ENCODE measurements at regions not wholly inside any gene's neighbourhood (a gene's known extent, or its start where the extent isn't known, plus 50 kb on each side); places are given as distances from the start of the nearest gene placed in this dataset.

DNA sequence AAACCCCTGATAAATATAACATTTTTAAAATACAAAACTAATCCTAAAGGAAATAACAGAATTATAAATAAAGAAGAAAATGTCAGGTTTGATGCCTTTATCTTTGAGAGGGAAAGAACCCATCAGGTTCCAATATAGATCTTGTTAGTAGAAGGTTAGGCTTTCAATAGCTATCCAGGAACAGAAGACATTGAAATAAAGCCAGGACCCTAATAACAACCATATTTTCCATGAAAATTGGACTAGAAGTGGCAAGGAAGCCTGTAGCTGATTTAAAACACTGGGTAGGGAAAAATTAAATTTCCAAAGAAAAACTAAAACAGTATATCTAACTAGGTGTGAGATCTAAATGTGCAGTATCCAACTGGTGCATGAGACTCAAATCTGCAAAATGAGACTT is 185.2 kb upstream of the STXBP5 start:
- TF ChIP-seq, protein P1, sequence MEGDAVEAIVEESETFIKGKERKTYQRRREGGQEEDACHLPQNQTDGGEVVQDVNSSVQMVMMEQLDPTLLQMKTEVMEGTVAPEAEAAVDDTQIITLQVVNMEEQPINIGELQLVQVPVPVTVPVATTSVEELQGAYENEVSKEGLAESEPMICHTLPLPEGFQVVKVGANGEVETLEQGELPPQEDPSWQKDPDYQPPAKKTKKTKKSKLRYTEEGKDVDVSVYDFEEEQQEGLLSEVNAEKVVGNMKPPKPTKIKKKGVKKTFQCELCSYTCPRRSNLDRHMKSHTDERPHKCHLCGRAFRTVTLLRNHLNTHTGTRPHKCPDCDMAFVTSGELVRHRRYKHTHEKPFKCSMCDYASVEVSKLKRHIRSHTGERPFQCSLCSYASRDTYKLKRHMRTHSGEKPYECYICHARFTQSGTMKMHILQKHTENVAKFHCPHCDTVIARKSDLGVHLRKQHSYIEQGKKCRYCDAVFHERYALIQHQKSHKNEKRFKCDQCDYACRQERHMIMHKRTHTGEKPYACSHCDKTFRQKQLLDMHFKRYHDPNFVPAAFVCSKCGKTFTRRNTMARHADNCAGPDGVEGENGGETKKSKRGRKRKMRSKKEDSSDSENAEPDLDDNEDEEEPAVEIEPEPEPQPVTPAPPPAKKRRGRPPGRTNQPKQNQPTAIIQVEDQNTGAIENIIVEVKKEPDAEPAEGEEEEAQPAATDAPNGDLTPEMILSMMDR (IDR thresholded peaks at IDR 0.05): no peak
- TF ChIP-seq POLR2A (IDR thresholded peaks at IDR 0.05): no peak

All from esophagus squamous epithelium (tissue), 4 donors.